ENCODE measurements at regions not wholly inside any gene's neighbourhood (a gene's known extent, or its start where the extent isn't known, plus 50 kb on each side); places are given as distances from the start of the nearest gene placed in this dataset.
"Not testable (repeated sequence)": the region's sequence is repeated elsewhere in the genome, so short reads cannot be mapped to it uniquely, and the experiment has no call there.

GRCh38 chr12:86523844-86524243 is 267.7 kb upstream of the MGAT4C start:
- no peak for DNase-seq

GRCh38 chr12:86521870-86522269 is 265.7 kb upstream of the MGAT4C start:
- DNase-seq, result no peak

- no peak for DNase-seq
These were observed 257.0 kb upstream of the MGAT4C start for GRCh38 chr12:86513226-86513625.

DNA sequence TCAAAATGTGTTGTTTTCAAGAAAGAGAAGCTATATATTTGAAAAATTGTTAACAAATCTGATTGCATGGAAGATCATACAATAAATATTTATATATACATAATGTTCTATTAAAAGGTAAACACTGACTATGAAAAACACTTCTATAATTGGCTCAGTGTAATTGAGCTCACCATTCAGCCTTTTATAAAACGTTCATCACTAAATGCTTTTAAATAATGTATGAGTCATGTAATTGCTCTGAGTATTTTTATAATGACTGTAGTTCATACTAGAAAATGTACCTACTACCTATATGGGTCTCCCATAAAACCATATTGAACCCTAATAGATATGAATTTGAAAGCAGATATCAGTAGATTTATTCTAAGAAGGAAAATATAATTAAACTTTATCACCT is 240.4 kb upstream of the MGAT4C start:
- no peak for DNase-seq

DNA sequence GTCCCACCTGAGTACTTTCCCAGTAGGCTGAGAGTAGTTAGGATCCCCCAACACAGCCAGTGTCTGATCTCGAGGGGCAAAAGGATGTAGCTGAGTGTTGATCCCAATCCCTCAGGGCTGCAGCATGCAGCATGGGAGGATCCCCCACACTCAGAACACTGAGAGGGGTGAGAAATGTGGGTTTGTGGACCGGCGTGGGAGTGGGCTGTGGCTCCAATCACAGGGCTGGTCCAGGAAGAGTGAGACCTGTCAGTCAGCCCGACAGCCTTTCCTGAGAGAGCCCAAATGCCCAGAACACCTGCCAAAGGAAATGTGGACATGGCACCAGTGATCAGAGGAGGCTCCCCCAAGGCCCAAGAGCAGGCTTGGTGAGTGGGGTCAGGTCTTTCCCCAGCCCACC is 228.3 kb upstream of the MGAT4C start:
- DNase-seq, result no peak

GRCh38 chr12:86473231-86473630 is 217.0 kb upstream of the MGAT4C start:
- DNase-seq, result no peak

DNA sequence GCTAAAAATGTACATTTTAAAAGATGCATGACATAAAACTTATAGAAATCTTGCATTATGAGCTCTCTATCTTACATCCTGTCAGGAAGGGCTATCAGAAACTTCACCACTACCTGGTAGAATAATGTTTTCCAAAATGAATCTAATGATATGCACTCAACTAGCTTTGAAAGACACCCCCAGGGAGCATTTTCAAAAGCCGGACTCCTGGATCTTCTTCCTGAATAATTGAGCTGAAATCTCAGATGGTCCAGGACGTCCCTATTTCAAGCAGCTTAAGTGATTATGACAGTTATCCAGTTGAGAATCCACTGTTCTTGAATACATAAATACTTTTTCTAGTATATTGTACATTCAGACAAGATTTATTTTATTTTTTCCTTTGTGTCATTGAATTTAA is 200.6 kb upstream of the MGAT4C start:
- DNase-seq, result no peak

DNA sequence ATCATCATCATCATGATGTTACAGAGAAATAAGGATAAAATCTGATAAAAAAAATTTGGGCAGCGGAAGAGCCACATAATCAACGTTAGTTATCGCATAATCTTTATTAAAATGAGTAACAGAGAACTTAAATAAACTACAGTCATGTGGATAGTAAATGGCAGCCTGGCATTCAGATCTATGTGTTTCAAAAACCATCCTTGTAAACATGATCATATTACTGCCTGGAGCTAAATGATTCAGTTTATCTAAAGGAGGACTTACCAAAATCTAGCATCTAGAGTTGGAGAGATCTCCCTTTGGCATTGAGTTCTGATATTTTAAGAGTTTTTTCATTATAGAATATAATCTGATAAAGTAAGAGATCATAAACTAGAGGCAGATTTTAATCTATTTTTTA is 200.1 kb upstream of the MGAT4C start:
- DNase-seq, result no peak

- no peak for DNase-seq
These were observed 189.2 kb upstream of the MGAT4C start for GRCh38 chr12:86445356-86445755.

DNA sequence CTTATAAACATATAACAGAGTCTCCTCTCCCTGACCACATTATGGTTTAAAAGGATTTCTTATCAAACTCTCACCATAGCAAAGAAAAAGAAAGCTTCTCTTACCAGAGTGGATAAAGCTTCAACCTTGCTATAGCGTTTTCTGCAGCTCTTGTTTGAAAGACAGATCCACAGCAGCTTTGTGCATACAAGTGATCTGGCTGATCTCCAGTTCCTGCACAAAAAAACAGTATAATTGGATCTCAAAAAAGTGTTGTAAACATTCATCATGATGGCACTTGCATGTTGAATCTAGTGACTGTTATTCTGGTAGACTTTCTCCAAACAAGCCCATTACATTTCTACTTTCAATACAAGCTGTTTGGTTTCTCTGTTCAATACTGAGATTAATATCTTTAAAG is 178.9 kb upstream of the MGAT4C start:
- no peak for DNase-seq

GRCh38 chr12:86429824-86430223 is 173.6 kb upstream of the MGAT4C start:
- no peak for DNase-seq

GRCh38 chr12:86421333-86421732 is 165.1 kb upstream of the MGAT4C start:
- no peak for DNase-seq

DNA sequence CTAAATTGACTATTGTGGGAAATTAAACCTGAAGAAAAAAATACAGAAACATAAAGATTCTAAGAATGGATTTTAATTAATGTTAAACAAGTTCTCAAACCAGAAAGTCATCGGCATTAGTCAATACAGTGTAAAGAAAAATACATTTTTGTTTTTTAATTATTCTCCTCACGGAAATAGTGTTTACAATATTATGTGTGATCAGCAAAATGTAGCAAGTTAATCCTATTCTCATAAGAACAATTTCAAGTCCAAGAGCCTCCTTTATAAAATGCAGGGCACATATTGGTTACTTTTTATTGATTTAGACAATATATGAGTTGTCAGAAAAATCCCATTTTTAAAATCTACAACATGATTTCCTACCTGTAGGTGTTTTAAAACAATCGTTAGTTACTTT is 158.0 kb upstream of the MGAT4C start:
- no peak for DNase-seq

- no peak for DNase-seq
These were observed 155.5 kb upstream of the MGAT4C start for GRCh38 chr12:86411710-86412109.

GRCh38 chr12:86407620-86408208 is 151.5 kb upstream of the MGAT4C start:
- no peak for DNase-seq

- DNase-seq, result no peak
These were observed 133.8 kb upstream of the MGAT4C start for GRCh38 chr12:86389949-86390348.

DNA sequence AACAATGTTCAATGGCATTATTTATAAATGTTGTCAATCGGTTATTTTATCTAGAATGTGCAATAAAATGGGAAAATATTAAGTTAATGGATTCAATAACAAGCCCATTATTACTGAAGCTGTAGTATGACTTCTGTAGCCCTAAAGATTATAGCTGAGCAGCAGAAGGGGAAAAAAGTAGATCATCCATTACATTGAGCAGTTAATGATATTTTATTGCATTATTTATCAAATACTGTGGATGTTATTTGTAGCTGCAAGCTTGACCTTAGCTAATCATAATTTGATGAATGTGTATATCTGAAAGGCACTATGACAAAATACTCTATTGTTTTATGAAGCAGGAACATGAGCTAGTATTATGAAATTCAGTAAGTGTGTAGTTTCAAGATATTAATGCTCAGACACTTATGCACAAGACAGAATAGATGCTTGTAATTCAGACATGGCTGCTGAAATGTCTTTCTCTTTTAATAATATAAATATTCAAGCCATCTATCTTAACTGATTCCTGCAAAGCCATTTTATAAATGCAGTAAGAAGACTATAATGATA is 131.5 kb upstream of the MGAT4C start:
- DNase-seq, result no peak

- not testable (repeated sequence) for DNase-seq
These were observed 127.6 kb upstream of the MGAT4C start for GRCh38 chr12:86383759-86384158.

DNA sequence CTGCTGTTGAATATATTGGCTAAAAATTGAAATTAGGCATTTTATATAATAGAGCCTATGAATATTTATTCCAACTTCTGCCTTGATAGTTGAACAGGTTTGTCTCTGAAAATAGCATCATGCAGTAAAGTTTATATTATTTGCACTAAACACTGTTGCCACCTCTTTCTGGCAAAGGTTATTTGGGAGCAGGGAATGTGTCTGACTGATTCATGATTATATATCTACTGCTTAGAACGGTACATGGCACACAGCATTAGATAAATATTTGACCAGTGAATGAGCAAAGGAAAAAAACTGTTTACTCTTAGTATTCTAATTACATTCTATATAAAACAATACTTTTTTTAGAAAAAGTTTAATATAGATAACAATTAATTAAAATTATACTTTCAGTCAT is 123.1 kb upstream of the MGAT4C start:
- no peak for DNase-seq

- no peak for DNase-seq
These were observed 119.9 kb upstream of the MGAT4C start for GRCh38 chr12:86376052-86376451.

GRCh38 chr12:86373813-86374212 is 117.6 kb upstream of the MGAT4C start:
- no peak for DNase-seq

- DNase-seq, result no peak
These were observed 110.9 kb upstream of the MGAT4C start for GRCh38 chr12:86367137-86367536.

GRCh38 chr12:86349196-86349595 is 93.0 kb upstream of the MGAT4C start:
- DNase-seq, result no peak

DNA sequence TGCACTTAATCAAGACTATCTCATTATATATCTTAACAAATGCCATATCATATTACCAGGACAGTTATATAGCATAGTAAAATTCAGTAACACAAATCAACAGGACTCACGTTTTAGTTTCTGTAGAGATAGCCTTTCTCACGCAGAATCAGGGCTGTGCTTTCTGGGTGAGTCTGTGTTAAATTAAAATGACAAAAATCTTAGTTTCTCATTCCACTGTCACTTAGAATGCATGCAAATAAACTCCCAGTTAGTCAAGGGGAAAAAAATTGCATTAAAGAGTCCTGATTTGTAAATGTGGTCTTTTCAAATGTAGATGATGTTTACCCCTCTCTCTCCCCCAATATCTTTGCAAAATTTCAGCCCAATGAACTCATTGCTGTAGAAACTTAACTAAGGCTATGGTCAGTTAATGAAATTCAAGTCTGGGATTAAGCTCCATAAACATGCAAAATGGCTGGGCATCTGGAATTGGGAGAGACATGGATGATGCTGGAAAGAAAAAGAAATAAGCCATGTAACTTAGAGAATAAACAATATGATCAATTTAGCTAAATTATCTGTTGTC is 77.8 kb upstream of the MGAT4C start:
- no peak for DNase-seq

DNA sequence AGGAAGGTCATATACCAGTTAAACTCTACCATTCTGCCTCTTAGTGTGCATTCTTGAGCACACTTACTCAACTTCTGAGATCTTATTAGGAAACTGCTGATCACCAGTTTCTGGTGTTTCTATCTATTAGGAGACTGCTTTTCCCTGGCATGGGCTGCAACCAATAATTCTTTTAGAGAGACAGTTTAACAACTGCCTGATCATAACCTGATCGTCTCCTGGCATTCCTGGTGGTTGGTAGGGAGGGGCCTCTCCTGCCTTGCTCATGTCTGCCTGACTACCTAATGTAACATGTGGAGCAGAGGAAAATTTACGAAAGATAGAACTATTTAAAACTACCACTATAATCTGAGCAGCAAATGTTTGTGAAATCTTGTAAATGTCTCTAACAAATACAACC is 75.3 kb upstream of the MGAT4C start:
- no peak for DNase-seq
